K562 (cell line): ENCODE measurements at regions not wholly inside any gene's neighbourhood (a gene's known extent, or its start where the extent isn't known, plus 50 kb on each side); places are given as distances from the start of the nearest gene placed in this dataset.

Source experiments
- ESRRA ChIP-seq: fragments of 450-650 bp; IDR thresholded peaks from 2 replicates; pipeline ENCODE4 v1.6.1; 2014; ENCODE audit warnings: low read depth, mild to moderate bottlenecking, moderate library complexity, borderline replicate concordance
- TF ChIP-seq, protein P1 (sequence below), 3 experiments: IDR thresholded peaks in 2 of 3; conservative IDR thresholded peaks in 1 of 3; 2 replicates each; pipeline ENCODE4 v1.5.1; 2011 to 2012; ENCODE audit warnings: low read length in 3 of 3, mild to moderate bottlenecking in 3 of 3, control low read depth in 2 of 3, improper control_type of control experiment in 1 of 3, inconsistent platforms in 1 of 3, low read depth in 1 of 3, mixed read lengths in 1 of 3, moderate library complexity in 1 of 3; ENCODE audit not compliant: insufficient read depth in 2 of 3

- no peak for TF ChIP-seq ESRRA
- TF ChIP-seq, protein P1, sequence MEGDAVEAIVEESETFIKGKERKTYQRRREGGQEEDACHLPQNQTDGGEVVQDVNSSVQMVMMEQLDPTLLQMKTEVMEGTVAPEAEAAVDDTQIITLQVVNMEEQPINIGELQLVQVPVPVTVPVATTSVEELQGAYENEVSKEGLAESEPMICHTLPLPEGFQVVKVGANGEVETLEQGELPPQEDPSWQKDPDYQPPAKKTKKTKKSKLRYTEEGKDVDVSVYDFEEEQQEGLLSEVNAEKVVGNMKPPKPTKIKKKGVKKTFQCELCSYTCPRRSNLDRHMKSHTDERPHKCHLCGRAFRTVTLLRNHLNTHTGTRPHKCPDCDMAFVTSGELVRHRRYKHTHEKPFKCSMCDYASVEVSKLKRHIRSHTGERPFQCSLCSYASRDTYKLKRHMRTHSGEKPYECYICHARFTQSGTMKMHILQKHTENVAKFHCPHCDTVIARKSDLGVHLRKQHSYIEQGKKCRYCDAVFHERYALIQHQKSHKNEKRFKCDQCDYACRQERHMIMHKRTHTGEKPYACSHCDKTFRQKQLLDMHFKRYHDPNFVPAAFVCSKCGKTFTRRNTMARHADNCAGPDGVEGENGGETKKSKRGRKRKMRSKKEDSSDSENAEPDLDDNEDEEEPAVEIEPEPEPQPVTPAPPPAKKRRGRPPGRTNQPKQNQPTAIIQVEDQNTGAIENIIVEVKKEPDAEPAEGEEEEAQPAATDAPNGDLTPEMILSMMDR (IDR thresholded peaks at IDR 0.05 in 2 of 3, conservative IDR thresholded peaks at IDR 0.05 in 1 of 3; ENCODE audit: insufficient read depth in 2 of 3, low read depth in 1 of 3, low read length in 3 of 3), result no peak
Measured at GRCh38 chr1:90802622-90803021, 85.5 kb upstream of the BARHL2 start.
